Neural cell (in vitro differentiated cells): ENCODE measurements at regions not wholly inside any gene's neighbourhood (a gene's known extent, or its start where the extent isn't known, plus 50 kb on each side); places are given as distances from the start of the nearest gene placed in this dataset.

Source experiments
- H2AFZ ChIP-seq: fragments of 200-600, 300-800 bp; sonication (generic), shearing (Covaris generic); 2 replicates; pipeline ENCODE4 v1.6.0; 2014; ENCODE audit warnings: low read depth, mild to moderate bottlenecking, antibody characterized with exemption, low read length, moderate library complexity
- H3F3A ChIP-seq: fragments of 200-600 bp; shearing (Covaris generic); 2 replicates; pipeline ENCODE4 v1.6.1; 2016; ENCODE audit warnings: mild to moderate bottlenecking, moderate library complexity, mixed read lengths, antibody characterized with exemption, low read length; ENCODE audit not compliant: insufficient read depth, poor library complexity, severe bottlenecking
- H3K27ac ChIP-seq: fragments of 200-600, 300-800 bp; sonication (generic), shearing (Covaris generic); 2 replicates; pipeline ENCODE4 v1.5.1; 2014; ENCODE audit warnings: mild to moderate bottlenecking, low read length, moderate library complexity
- H3K27me3 ChIP-seq: fragments of 300-800, 200-600 bp; sonication (generic), shearing (Covaris generic); 2 replicates; pipeline ENCODE4 v1.6.0; 2014; ENCODE audit warnings: mild to moderate bottlenecking, low read depth, low read length, moderate library complexity; ENCODE audit not compliant: insufficient read depth
- H3K36me3 ChIP-seq: fragments of 300-800, 200-600 bp; sonication (generic), shearing (Covaris generic); 2 replicates; pipeline ENCODE4 v1.5.1; 2014; ENCODE audit warnings: mild to moderate bottlenecking, antibody characterized with exemption, low read length, moderate library complexity; ENCODE audit not compliant: insufficient read depth
- H3K4me2 ChIP-seq: fragments of 300-800, 200-600 bp; sonication (generic), shearing (Covaris generic); 2 replicates; pipeline ENCODE4 v1.6.0; 2014; ENCODE audit warnings: mild to moderate bottlenecking, low read length
- H3K4me3 ChIP-seq: fragments of 300-800, 200-600 bp; sonication (generic), shearing (Covaris generic); 2 replicates; pipeline ENCODE4 v1.5.1; 2014; ENCODE audit warnings: mild to moderate bottlenecking, low read length, moderate library complexity
- H3K79me2 ChIP-seq: fragments of 200-600 bp; shearing (Covaris generic); replicated peaks from 2 replicates; pipeline ENCODE4 v1.6.0; 2014; ENCODE audit warnings: mild to moderate bottlenecking, low read length, moderate library complexity; ENCODE audit not compliant: insufficient read depth
- H3K9ac ChIP-seq: fragments of 300-800, 200-600 bp; sonication (generic), shearing (Covaris generic); 2 replicates; pipeline ENCODE4 v1.6.1; 2016; ENCODE audit warnings: mild to moderate bottlenecking, low read length, mixed read lengths
- H3K9me2 ChIP-seq: fragments of 200-600 bp; shearing (Covaris generic); 2 replicates; pipeline ENCODE4 v1.6.1; 2016; ENCODE audit warnings: mild to moderate bottlenecking, low read length, mixed read lengths; ENCODE audit not compliant: insufficient read depth
- H3K9me3 ChIP-seq: fragments of 200-600, 300-800 bp; sonication (generic), shearing (Covaris generic); 2 replicates; pipeline ENCODE4 v1.6.1; 2016; ENCODE audit warnings: mild to moderate bottlenecking, mixed run types, low read length, moderate library complexity, mixed read lengths
- H4K20me1 ChIP-seq: fragments of 200-600 bp; shearing (Covaris generic); 2 replicates; pipeline ENCODE4 v1.6.1; 2016; ENCODE audit warnings: mild to moderate bottlenecking, mixed run types; ENCODE audit not compliant: insufficient read depth
- CTCF ChIP-seq: fragments of 450-650 bp; IDR thresholded peaks from 2 replicates; pipeline ENCODE4 v1.5.1; 2014; ENCODE audit warnings: antibody characterized with exemption, mild to moderate bottlenecking, moderate library complexity; ENCODE audit not compliant: poor library complexity, severe bottlenecking
- EP300 ChIP-seq: fragments of 450-650 bp; conservative IDR thresholded peaks from 2 replicates; pipeline ENCODE4 v1.6.1; 2014; ENCODE audit warnings: antibody characterized with exemption, mild to moderate bottlenecking, moderate library complexity; ENCODE audit not compliant: poor library complexity, severe bottlenecking
- EZH2 ChIP-seq: fragments of 200-600, 300-800 bp; shearing (Covaris generic), sonication (generic); IDR thresholded peaks from 2 replicates; pipeline ENCODE4 v1.6.1; 2014; ENCODE audit warnings: antibody characterized with exemption, low read length, borderline replicate concordance, mild to moderate bottlenecking; ENCODE audit not compliant: insufficient read depth, poor library complexity, severe bottlenecking
- MXI1 ChIP-seq: fragments of 450-650 bp; conservative IDR thresholded peaks from 2 replicates; pipeline ENCODE4 v1.6.1; 2014; ENCODE audit warnings: antibody characterized with exemption, mild to moderate bottlenecking; ENCODE audit not compliant: poor library complexity, severe bottlenecking
- POLR2AphosphoS5 ChIP-seq: IDR thresholded peaks from 2 replicates; pipeline ENCODE4 v1.6.1; 2012
- RAD21 ChIP-seq: fragments of 450-650 bp; conservative IDR thresholded peaks from 2 replicates; pipeline ENCODE4 v1.6.1; 2014; ENCODE audit warnings: antibody characterized with exemption, mild to moderate bottlenecking, moderate library complexity
- REST ChIP-seq: IDR thresholded peaks from 2 replicates; pipeline ENCODE4 v1.6.1; 2012; ENCODE audit warnings: borderline replicate concordance
- SMC3 ChIP-seq: fragments of 450-650 bp; conservative IDR thresholded peaks from 2 replicates; pipeline ENCODE4 v1.6.1; 2014; ENCODE audit warnings: antibody characterized with exemption, mild to moderate bottlenecking, moderate library complexity; ENCODE audit not compliant: poor library complexity
- TAF1 ChIP-seq: IDR thresholded peaks from 2 replicates; pipeline ENCODE4 v1.6.1; 2012; ENCODE audit warnings: low read depth

- TF ChIP-seq MXI1 = no peak
- no peak for TF ChIP-seq RAD21
- TF ChIP-seq EP300 = no peak
- TF ChIP-seq SMC3 = no peak
- no peak for TF ChIP-seq TAF1
- TF ChIP-seq POLR2AphosphoS5 = no peak
- no peak for TF ChIP-seq REST
- no peak for TF ChIP-seq CTCF
- TF ChIP-seq EZH2 = no peak
- no peak overlapping the region for H3K4me2 ChIP-seq
- H3K36me3 ChIP-seq = no peaks in the 10 kb centered on the region
- H4K20me1 ChIP-seq = no peaks in the 10 kb centered on the region
- no peak overlapping the region for H3K4me3 ChIP-seq
- H2AFZ ChIP-seq = no peak overlapping the region
- no peaks in the 10 kb centered on the region for H3K79me2 ChIP-seq
- H3K9ac ChIP-seq = no peak overlapping the region
- H3K9me2 ChIP-seq = no peaks in the 10 kb centered on the region
- H3K27ac ChIP-seq = no peak overlapping the region
- H3K27me3 ChIP-seq = no peaks in the 10 kb centered on the region
- no peaks in the 10 kb centered on the region for H3F3A ChIP-seq
- no peaks in the 10 kb centered on the region for H3K9me3 ChIP-seq
These were observed 167.5 kb downstream of the EBLN2 start for GRCh38 chr3:73228959-73229358.

- no peaks in the 10 kb centered on the region for H3K36me3 ChIP-seq
- H3K9me2 ChIP-seq = no peaks in the 10 kb centered on the region
- H2AFZ ChIP-seq = no peak overlapping the region
- H3F3A ChIP-seq = no peaks in the 10 kb centered on the region
- TF ChIP-seq RAD21 = no peak
- no peak for TF ChIP-seq EP300
- TF ChIP-seq REST = no peak
- TF ChIP-seq POLR2AphosphoS5 = no peak
- no peak for TF ChIP-seq MXI1
- no peak for TF ChIP-seq EZH2
- TF ChIP-seq CTCF = no peak
- no peak for TF ChIP-seq SMC3
- TF ChIP-seq TAF1 = no peak
- no peaks in the 10 kb centered on the region for H3K27me3 ChIP-seq
- H3K4me3 ChIP-seq = no peak overlapping the region
- no peak overlapping the region for H3K27ac ChIP-seq
- H4K20me1 ChIP-seq = no peaks in the 10 kb centered on the region
- no peak overlapping the region for H3K4me2 ChIP-seq
- H3K79me2 ChIP-seq = no peaks in the 10 kb centered on the region
- no peaks in the 10 kb centered on the region for H3K9me3 ChIP-seq
- H3K9ac ChIP-seq = no peak overlapping the region
These were observed 173.0 kb downstream of the EBLN2 start for GRCh38 chr3:73234354-73235014.
